Stimulated activated CD4-positive, alpha-beta T cell treated with anti-CD3 and anti-CD28 coated beads, Interleukin-12 subunit alpha, Interleukin-12 subunit beta, amount 100 ng/mL, for 48 hours (primary cell): ENCODE measurements at regions not wholly inside any gene's neighbourhood (a gene's known extent, or its start where the extent isn't known, plus 50 kb on each side); places are given as distances from the start of the nearest gene placed in this dataset.

Experiments
- DNase-seq, 3 donors: peaks; one replicate each; pipeline ENCODE4 v3.0.0-alpha.2; 2020; ENCODE audit warnings: low read depth in 2 of 3, low spot score in 1 of 3

- DNase-seq: no peak
Observed at GRCh38 chr6:3999800-4000661, 78.9 kb downstream of the FAM217A start.

- no peak for DNase-seq
Observed at GRCh38 chr6:4004249-4004648, 74.7 kb downstream of the FAM217A start.

- DNase-seq: no peak
Observed at GRCh38 chr6:4008324-4009047, 70.5 kb downstream of the FAM217A start.

DNA sequence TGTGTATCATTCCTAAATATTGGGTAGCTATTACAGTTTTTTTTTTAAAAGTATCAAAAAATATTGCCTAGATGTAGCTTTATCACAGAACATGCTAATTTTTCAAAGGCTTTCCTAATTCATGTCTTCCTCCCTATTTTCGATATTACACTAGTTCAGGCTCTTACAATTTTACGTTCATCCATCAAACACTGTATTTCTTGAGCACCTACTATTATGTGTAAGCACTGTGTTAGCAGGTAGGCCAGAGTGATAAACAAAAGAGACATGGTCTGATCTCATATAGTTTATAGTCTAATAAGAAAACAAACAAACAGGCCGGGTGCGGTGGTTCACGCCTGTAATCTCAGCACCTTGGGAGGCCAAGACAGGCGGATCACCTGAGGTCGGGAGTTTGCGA is 69.5 kb downstream of the FAM217A start:
- no peak for DNase-seq

DNA sequence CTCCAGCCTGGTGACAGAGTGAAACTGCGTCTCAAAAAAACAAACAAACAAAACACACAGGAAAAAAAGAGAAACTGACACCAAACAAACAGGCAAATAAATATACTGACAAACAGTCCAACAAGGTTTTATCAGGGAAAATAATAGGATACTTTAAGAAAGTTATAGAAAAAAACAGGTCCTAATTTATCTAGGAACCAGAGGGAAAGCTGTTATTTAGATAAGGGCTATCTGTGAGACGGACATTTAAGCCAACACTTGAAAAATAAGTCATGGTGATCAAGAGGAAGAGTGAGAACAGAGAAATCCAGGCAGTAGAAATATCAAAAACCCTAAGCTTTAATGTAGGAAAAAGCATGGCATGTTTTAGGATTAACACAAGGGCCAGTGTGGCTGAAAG is 68.9 kb downstream of the FAM217A start:
- DNase-seq: no peak

- no peak for DNase-seq
Observed at GRCh38 chr6:4010689-4011090, 68.2 kb downstream of the FAM217A start.

- no peak for DNase-seq
Observed at GRCh38 chr6:4012826-4013225, 66.1 kb downstream of the FAM217A start.

DNA sequence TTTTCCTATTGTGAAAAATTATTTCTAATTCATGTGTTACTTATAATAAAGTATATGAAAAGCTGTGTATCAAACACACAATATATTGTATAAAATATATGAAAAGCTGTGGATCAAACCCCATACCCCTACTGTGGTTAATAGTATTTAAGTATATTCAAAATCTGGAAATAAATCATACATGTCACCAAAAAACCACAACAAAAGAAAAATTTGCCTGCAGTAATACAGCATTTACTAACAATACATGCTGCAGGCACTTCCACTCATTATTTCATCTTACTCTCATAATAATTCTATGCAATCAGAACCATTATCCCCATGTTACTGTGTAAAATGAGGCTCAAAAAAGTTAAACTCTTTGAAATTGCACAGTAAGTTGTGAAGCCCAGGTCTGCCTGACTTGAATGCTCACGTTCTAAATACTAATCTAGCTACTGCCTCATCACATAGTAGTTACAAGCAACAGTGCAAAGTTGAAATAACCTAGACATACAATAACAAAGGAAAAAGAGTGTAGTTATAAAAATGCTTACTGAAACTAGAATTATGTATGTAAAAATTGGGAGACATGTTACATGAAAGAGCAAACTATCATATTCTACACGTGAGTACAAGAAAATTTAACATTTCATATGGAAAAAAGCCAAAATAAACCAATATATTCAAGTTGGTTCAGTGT is 61.7 kb downstream of the FAM217A start:
- no peak for DNase-seq

- peak in 1 of 3 donors; percentile 3 for DNase-seq
Observed at GRCh38 chr6:4017834-4018170, 61.1 kb downstream of the FAM217A start.

DNA sequence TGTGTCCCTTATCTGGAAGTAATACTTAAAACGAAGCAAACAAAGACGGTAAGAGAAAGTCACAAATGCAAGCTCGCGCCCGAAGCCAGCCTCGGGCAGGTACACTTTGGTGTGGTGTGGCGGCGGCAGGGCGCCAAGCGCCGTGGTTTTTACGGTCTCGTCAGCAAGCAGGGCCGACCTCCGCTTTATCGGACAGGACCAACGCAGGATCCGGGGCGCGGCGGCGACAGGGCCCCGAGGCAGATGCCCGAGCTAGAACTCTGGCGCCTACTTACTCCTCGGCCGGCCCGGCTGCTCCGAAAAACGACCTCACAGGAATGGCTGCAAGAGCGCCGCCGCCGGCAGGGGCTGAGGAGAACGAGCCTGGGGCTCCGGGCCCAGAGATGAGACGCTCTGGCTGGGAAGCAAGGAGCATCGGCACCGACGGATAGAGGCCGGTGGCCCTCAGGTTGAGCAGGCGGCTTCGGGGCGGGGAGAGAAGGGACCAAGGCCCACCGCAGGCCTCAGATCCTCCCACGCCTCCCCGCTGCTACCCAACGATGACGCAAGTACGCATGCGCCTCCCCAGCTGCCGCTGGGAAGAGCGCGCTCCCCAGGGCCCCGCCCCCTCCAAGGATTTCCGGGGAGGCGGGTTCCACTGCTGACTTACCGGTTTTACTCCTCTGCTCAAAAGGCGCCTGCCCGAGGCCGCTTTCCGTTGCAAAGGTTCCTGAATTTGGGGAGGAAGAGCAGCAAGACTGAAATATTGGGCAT is 60.6 kb downstream of the FAM217A start:
- DNase-seq: peak; percentile 95 to 97 (median 96)
